ENCODE measurements at regions not wholly inside any gene's neighbourhood (a gene's known extent, or its start where the extent isn't known, plus 50 kb on each side); places are given as distances from the start of the nearest gene placed in this dataset.

GRCh38 chr5:125660231-125660895 is 762.8 kb upstream of the GRAMD2B start:
- no peak for TF ChIP-seq EP300 (IDR thresholded peaks at IDR 0.05)
- TF ChIP-seq CTCF (IDR thresholded peaks at IDR 0.05), result no peak
- TF ChIP-seq POLR2A (IDR thresholded peaks at IDR 0.05), result no peak

Measured in tibial nerve (tissue), 4 donors.